ENCODE measurements at regions not wholly inside any gene's neighbourhood (a gene's known extent, or its start where the extent isn't known, plus 50 kb on each side); places are given as distances from the start of the nearest gene placed in this dataset.

DNA sequence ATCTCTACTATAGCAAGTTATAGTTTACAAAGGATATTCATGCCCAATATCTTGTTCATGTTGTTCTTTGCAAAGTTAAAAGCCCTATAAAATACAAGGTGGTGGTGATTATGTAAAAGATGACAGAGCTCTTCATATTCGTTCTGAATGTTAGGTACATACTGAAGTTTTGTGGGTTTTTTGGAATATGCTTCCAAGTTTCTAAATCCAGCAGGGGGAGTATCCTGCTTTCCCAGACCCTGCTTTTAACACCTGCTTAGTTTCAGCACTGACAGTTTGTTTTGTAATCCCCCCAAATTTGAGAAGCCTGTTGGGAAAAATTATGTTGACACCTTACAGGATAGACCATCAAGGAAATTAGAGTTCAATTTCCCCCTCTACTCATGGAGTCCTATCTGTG lies 438.3 kb downstream of the SH3GL2 start:
- Histone ChIP-seq H3K36me3 (ENCODE audit: control insufficient read depth in 1 of 2, insufficient read depth in 2 of 2, low read length in 2 of 2) (no peaks in the 10 kb centered on the region), H3K79me2 (ENCODE audit: insufficient read depth, low read length) (no peaks in the 10 kb centered on the region), H3K4me3 (replicated peaks in 1 of 2; ENCODE audit: low read depth in 1 of 2, low read length in 2 of 2) (no peak overlapping the region), H3K27me3 (ENCODE audit: insufficient read depth, low read length) (no peaks in the 10 kb centered on the region), H3K9me3 (ENCODE audit: control insufficient read depth in 1 of 2, insufficient read depth in 1 of 2, low read depth in 1 of 2, low read length in 2 of 2) (peaks cover 0 to 3% of the 10 kb centered on the region in 2 experiments; a peak in 2 of 4 replicates), H3K9me2 (ENCODE audit: insufficient read depth) (no peaks in the 10 kb centered on the region), H3K9ac (ENCODE audit: low read length) (no peak overlapping the region), H3K27ac (ENCODE audit: low read depth, low read length) (no peak overlapping the region), H3K4me2 (ENCODE audit: low read length) (no peak overlapping the region), H3K4me1 (ENCODE audit: control insufficient read depth in 1 of 2, insufficient read depth in 2 of 2, low read length in 2 of 2) (no peaks in the 10 kb centered on the region), H4K20me1 (ENCODE audit: insufficient read depth) (no peaks in the 10 kb centered on the region), H2AFZ (ENCODE audit: low read depth, low read length, poor library complexity, severe bottlenecking) (no peak overlapping the region)
- BruUV-seq (replicated peaks), result no TSS peak
- ChIA-PET RAD21 (ENCODE audit: low non-redundant PET in 1 of 2, low total read pairs in 2 of 2, uncharacterized antibody in 2 of 2, unreplicated experiment in 2 of 2) (no interaction called here), POLR2A (no interaction called here), CTCF (no interaction called here)
- TF ChIP-seq YY1 (IDR thresholded peaks at IDR 0.05; ENCODE audit: extremely low read depth, insufficient replicate concordance, low read depth, low read length), result no peak
- no peak for TF ChIP-seq CBX3 (IDR thresholded peaks at IDR 0.05; ENCODE audit: low read depth)
- no peak for TF ChIP-seq CEBPB (IDR thresholded peaks at IDR 0.05; ENCODE audit: low read depth)
- TF ChIP-seq, protein P1, sequence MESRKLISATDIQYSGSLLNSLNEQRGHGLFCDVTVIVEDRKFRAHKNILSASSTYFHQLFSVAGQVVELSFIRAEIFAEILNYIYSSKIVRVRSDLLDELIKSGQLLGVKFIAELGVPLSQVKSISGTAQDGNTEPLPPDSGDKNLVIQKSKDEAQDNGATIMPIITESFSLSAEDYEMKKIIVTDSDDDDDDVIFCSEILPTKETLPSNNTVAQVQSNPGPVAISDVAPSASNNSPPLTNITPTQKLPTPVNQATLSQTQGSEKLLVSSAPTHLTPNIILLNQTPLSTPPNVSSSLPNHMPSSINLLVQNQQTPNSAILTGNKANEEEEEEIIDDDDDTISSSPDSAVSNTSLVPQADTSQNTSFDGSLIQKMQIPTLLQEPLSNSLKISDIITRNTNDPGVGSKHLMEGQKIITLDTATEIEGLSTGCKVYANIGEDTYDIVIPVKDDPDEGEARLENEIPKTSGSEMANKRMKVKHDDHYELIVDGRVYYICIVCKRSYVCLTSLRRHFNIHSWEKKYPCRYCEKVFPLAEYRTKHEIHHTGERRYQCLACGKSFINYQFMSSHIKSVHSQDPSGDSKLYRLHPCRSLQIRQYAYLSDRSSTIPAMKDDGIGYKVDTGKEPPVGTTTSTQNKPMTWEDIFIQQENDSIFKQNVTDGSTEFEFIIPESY (IDR thresholded peaks at IDR 0.05; ENCODE audit: extremely low read depth, insufficient replicate concordance, low read length), result no peak
- TF ChIP-seq EZH2 (IDR thresholded peaks at IDR 0.05), result no peak
- no peak for TF ChIP-seq RAD21 (IDR thresholded peaks at IDR 0.05; ENCODE audit: low read depth)
- TF ChIP-seq, protein P2, sequence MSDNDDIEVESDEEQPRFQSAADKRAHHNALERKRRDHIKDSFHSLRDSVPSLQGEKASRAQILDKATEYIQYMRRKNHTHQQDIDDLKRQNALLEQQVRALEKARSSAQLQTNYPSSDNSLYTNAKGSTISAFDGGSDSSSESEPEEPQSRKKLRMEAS (IDR thresholded peaks at IDR 0.05), result no peak
- no peak for TF ChIP-seq JUND (IDR thresholded peaks at IDR 0.05)
- ATAC-seq (no peak), DNase-seq (ENCODE audit: low read depth, low spot score) (no peak)
- intact Hi-C loops (cut with micrococcal nuclease), result no loop called here

DNA sequence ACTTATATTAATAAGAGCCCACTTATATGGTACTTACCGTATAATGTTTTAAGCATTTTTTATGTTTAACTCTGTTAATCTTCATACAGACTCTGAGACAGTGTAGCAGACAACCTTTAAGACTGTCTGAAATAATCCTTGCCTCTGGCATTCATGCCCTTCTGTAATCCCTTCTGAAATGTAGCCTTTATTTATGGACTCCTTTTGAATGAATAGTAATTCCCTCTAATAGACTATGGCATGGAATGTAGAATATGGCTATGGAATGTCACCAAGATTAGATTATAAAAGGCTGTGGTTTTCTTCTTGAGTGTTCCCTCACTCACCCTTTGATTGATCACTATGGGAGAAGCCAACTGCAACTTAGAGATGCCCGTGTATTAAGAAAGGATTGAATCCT lies 439.4 kb downstream of the SH3GL2 start:
- CTCF ChIA-PET, result no interaction called here
- intact Hi-C loops (cut with micrococcal nuclease), result no loop called here
- TF ChIP-seq CBX3 (IDR thresholded peaks at IDR 0.05; ENCODE audit: low read depth), result no peak
- TF ChIP-seq EGR1 (IDR thresholded peaks at IDR 0.05; ENCODE audit: low read depth), result no peak
- TF ChIP-seq FOSL1 (IDR thresholded peaks at IDR 0.05; ENCODE audit: low read depth), result no peak
- no peak for TF ChIP-seq ELF1 (IDR thresholded peaks at IDR 0.05; ENCODE audit: borderline replicate concordance, low read depth)
- no peak for TF ChIP-seq SRF (IDR thresholded peaks at IDR 0.05; ENCODE audit: low read depth)
- TF ChIP-seq, protein P3, sequence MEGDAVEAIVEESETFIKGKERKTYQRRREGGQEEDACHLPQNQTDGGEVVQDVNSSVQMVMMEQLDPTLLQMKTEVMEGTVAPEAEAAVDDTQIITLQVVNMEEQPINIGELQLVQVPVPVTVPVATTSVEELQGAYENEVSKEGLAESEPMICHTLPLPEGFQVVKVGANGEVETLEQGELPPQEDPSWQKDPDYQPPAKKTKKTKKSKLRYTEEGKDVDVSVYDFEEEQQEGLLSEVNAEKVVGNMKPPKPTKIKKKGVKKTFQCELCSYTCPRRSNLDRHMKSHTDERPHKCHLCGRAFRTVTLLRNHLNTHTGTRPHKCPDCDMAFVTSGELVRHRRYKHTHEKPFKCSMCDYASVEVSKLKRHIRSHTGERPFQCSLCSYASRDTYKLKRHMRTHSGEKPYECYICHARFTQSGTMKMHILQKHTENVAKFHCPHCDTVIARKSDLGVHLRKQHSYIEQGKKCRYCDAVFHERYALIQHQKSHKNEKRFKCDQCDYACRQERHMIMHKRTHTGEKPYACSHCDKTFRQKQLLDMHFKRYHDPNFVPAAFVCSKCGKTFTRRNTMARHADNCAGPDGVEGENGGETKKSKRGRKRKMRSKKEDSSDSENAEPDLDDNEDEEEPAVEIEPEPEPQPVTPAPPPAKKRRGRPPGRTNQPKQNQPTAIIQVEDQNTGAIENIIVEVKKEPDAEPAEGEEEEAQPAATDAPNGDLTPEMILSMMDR (IDR thresholded peaks at IDR 0.05 in 2 of 3, conservative IDR thresholded peaks at IDR 0.05 in 1 of 3; ENCODE audit: borderline replicate concordance in 1 of 3, insufficient read depth in 1 of 3, low read depth in 2 of 3, low read length in 2 of 3), result no peak
- TF ChIP-seq, protein P1 (IDR thresholded peaks at IDR 0.05; ENCODE audit: extremely low read depth, insufficient replicate concordance, low read length), result no peak
- no peak for TF ChIP-seq JUND (IDR thresholded peaks at IDR 0.05)
- no peak for TF ChIP-seq POLR2AphosphoS5 (IDR thresholded peaks at IDR 0.05; ENCODE audit: low read depth, low read length)
- TF ChIP-seq YY1 (IDR thresholded peaks at IDR 0.05; ENCODE audit: extremely low read depth, insufficient replicate concordance, low read depth, low read length), result no peak
- TF ChIP-seq SP1 (IDR thresholded peaks at IDR 0.05; ENCODE audit: low read depth), result no peak
- TF ChIP-seq RAD21 (IDR thresholded peaks at IDR 0.05; ENCODE audit: low read depth), result no peak
- no peak for TF ChIP-seq EZH2 (IDR thresholded peaks at IDR 0.05)
- no peak for TF ChIP-seq CEBPB (IDR thresholded peaks at IDR 0.05; ENCODE audit: low read depth)

More for the DNA sequence above, 439.4 kb downstream of the SH3GL2 start:
- Histone ChIP-seq H3K27ac (ENCODE audit: low read depth, low read length) (no peak overlapping the region), H4K20me1 (ENCODE audit: insufficient read depth) (no peaks in the 10 kb centered on the region), H2AFZ (ENCODE audit: low read depth, low read length, poor library complexity, severe bottlenecking) (no peak overlapping the region), H3K4me2 (ENCODE audit: low read length) (no peak overlapping the region), H3K9ac (ENCODE audit: low read length) (no peak overlapping the region), H3K4me1 (ENCODE audit: control insufficient read depth in 1 of 2, insufficient read depth in 2 of 2, low read length in 2 of 2) (no peaks in the 10 kb centered on the region), H3K79me2 (ENCODE audit: insufficient read depth, low read length) (no peaks in the 10 kb centered on the region), H3K36me3 (ENCODE audit: control insufficient read depth in 1 of 2, insufficient read depth in 2 of 2, low read length in 2 of 2) (no peaks in the 10 kb centered on the region), H3K27me3 (ENCODE audit: insufficient read depth, low read length) (no peaks in the 10 kb centered on the region), H3K9me3 (ENCODE audit: control insufficient read depth in 1 of 2, insufficient read depth in 1 of 2, low read depth in 1 of 2, low read length in 2 of 2) (peaks cover 0 to 3% of the 10 kb centered on the region in 2 experiments; a peak in 2 of 4 replicates), H3K9me2 (ENCODE audit: insufficient read depth) (no peaks in the 10 kb centered on the region), H3K4me3 (replicated peaks in 1 of 2; ENCODE audit: low read depth in 1 of 2, low read length in 2 of 2) (no peak overlapping the region)
- no TSS peak for BruUV-seq (replicated peaks)
- ATAC-seq, result no peak
- no peak for DNase-seq (ENCODE audit: low read depth, low spot score)
- POLR2A ChIA-PET, result no interaction called here
- RAD21 ChIA-PET (ENCODE audit: low non-redundant PET in 1 of 2, low total read pairs in 2 of 2, uncharacterized antibody in 2 of 2, unreplicated experiment in 2 of 2), result no interaction called here
